ENCODE measurements at regions not wholly inside any gene's neighbourhood (a gene's known extent, or its start where the extent isn't known, plus 50 kb on each side); places are given as distances from the start of the nearest gene placed in this dataset.

DNA sequence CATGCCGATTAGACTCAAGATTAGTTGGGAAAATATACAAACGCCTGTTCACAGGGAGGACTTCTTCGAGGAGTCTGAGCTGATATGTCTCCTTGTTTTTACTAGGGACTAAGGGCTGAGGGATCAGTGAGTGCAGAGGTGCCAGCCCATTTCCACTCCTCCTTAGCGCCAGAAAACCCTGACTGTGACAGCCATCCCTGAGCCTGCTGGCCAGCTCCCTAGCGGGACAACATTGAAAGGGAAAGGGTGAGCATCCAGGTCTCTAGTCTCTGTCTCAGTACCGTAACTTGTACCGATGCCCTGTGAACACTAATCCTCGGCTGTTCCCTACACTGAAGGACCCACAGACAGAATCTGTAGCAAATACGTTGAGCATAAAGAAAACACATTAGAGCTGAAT is 243.4 kb downstream of the WNT5A start:
- no peak overlapping the region for H3K27ac Mint-ChIP-seq
- no peaks in the 10 kb centered on the region for H3K36me3 Mint-ChIP-seq

DNA sequence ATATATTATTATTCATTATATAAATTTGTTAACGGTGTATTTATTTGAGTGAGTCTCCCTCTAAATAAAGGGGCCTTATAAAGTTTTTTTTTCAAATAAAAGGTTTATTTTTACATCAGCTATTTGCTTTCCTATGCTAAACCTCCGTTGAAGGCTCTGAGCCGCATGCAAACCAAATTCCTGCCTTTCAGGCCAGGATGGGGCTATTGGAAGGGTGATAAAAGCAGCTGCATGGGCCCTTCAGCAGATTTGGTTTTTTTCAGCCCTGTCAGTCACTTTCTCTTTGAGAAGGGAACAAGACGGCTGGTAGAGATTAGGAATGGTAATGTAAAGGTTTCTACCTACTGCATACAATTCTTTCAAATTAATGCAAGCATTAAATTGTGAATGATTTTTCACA is 244.2 kb downstream of the WNT5A start:
- Histone ChIP-seq H3K4me3 (ENCODE audit: low read length) (no peak overlapping the region), H3K9me3 (ENCODE audit: low read length) (no peaks in the 10 kb centered on the region), H3K27me3 (ENCODE audit: insufficient read depth, low read length, poor library complexity, severe bottlenecking) (no peaks in the 10 kb centered on the region), H3K36me3 (ENCODE audit: insufficient read depth, low read length) (no peaks in the 10 kb centered on the region), H3K27ac (ENCODE audit: low read depth, low read length) (no peak overlapping the region), H3K4me1 (ENCODE audit: insufficient read depth, low read length) (no peaks in the 10 kb centered on the region)
- no peaks in the 10 kb centered on the region for H3K4me1 Mint-ChIP-seq
- ChIA-PET CTCF (no interaction called here), POLR2A (no interaction called here)
- no peak overlapping the region for H3K27ac Mint-ChIP-seq
- peaks cover 3 to 14% (median 6%) of the 10 kb centered on the region in 5 donors for H3K9me3 Mint-ChIP-seq
- H3K36me3 Mint-ChIP-seq: no peaks in the 10 kb centered on the region
- DNase-seq: no peak
- H3K27me3 Mint-ChIP-seq: peaks cover 0 to 2% of the 10 kb centered on the region in 2 donors
- H3K4me3 Mint-ChIP-seq: no peak overlapping the region

More for the DNA sequence above, 243.4 kb downstream of the WNT5A start:
- POLR2A ChIA-PET: no interaction called here
- peaks cover 0 to 3% of the 10 kb centered on the region in 2 donors for H3K27me3 Mint-ChIP-seq
- Histone ChIP-seq H3K27ac (ENCODE audit: low read depth, low read length) (no peak overlapping the region), H3K4me1 (ENCODE audit: insufficient read depth, low read length) (no peaks in the 10 kb centered on the region), H3K9me3 (ENCODE audit: low read length) (no peaks in the 10 kb centered on the region), H3K4me3 (ENCODE audit: low read length) (no peak overlapping the region), H3K27me3 (ENCODE audit: insufficient read depth, low read length, poor library complexity, severe bottlenecking) (no peaks in the 10 kb centered on the region), H3K36me3 (ENCODE audit: insufficient read depth, low read length) (no peaks in the 10 kb centered on the region)
- peaks cover 6 to 13% (median 7%) of the 10 kb centered on the region in 5 donors for H3K9me3 Mint-ChIP-seq
- H3K4me1 Mint-ChIP-seq: no peaks in the 10 kb centered on the region
- no peak for DNase-seq
- CTCF ChIA-PET: no interaction called here
- H3K4me3 Mint-ChIP-seq: no peak overlapping the region

DNA sequence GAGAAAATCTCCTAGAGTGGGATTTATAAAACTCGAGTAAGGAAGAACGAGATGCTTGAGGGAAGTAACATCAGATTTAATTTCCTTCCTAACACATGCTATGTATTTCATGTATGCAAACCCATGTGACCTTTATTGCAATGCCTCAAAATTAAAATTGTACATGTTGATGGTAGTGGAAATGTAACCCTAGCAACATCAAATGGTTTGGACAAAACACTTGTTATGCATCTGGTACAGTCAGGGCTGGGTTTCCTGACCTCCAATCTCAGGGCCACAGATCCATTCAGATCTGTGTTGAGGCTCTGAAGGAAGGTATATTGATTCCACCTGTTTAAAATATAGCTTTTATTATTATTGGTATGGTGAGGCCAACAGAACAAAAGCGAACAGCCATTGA is 246.0 kb downstream of the WNT5A start:
- Mint-ChIP-seq H3K9me3 (peaks cover 2 to 20% (median 7%) of the 10 kb centered on the region in 5 donors), H3K36me3 (no peaks in the 10 kb centered on the region), H3K4me3 (no peak overlapping the region), H3K4me1 (no peaks in the 10 kb centered on the region), H3K27ac (no peak overlapping the region), H3K27me3 (peaks cover 0 to 2% of the 10 kb centered on the region in 2 donors)
- CTCF ChIA-PET: no interaction called here
- Histone ChIP-seq H3K36me3 (ENCODE audit: insufficient read depth, low read length) (no peaks in the 10 kb centered on the region), H3K27me3 (ENCODE audit: insufficient read depth, low read length, poor library complexity, severe bottlenecking) (no peaks in the 10 kb centered on the region), H3K27ac (ENCODE audit: low read depth, low read length) (no peak overlapping the region), H3K4me3 (ENCODE audit: low read length) (no peak overlapping the region), H3K9me3 (ENCODE audit: low read length) (no peaks in the 10 kb centered on the region), H3K4me1 (ENCODE audit: insufficient read depth, low read length) (no peaks in the 10 kb centered on the region)
- POLR2A ChIA-PET: no interaction called here
- no peak for DNase-seq

DNA sequence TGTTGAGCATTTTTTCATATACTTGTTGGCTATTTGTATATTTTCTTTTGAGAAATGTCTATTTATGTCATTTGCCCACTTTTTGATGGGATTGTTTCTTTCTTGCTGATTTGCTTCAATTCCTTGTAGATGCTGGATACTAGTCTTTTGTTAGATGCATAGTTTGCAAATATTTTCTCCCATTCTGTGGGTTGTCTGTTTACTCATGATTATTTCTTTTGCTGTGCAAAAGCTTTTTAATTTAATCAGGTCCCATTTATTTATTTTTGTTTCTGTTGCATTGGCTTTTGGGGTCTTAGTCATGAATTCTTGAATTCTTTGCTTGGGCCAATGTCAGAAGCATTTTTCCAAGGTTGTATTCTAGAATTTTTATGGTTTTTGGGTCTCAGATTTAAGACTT is 251.7 kb downstream of the WNT5A start:
- ChIA-PET CTCF (no interaction called here), POLR2A (no interaction called here)
- DNase-seq: no peak
- no peaks in the 10 kb centered on the region for H3K4me1 ChIP-seq (ENCODE audit: insufficient read depth, low read length)
- Mint-ChIP-seq H3K27ac (no peak overlapping the region), H3K36me3 (no peaks in the 10 kb centered on the region), H3K4me3 (no peak overlapping the region), H3K9me3 (peaks cover 2 to 22% (median 10%) of the 10 kb centered on the region in 5 donors), H3K4me1 (no peaks in the 10 kb centered on the region), H3K27me3 (no peaks in the 10 kb centered on the region)
- H3K9me3 ChIP-seq (ENCODE audit: low read length): no peaks in the 10 kb centered on the region
- H3K4me3 ChIP-seq (ENCODE audit: low read length): no peak overlapping the region
- no peaks in the 10 kb centered on the region for H3K36me3 ChIP-seq (ENCODE audit: insufficient read depth, low read length)
- H3K27me3 ChIP-seq (ENCODE audit: insufficient read depth, low read length, poor library complexity, severe bottlenecking): no peaks in the 10 kb centered on the region
- no peak overlapping the region for H3K27ac ChIP-seq (ENCODE audit: low read depth, low read length)

DNA sequence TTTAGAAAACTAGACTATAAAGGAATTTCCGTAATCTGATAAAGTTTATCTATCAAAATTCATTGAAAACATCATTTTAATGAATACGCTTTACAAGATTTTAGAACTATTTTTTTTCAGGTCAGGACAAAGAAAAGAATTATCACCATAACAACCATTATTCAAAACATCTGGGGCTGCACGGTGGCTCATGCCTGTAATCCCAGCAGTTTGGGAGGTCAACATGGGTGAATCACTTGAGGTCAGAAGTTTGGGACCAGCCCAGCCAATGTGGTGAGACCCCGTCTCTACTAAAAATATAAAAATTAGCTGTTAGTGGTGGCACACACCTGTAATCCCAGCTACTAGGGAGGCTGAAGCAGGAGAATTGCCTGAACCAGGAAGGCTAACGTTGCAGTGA is 260.4 kb downstream of the WNT5A start:
- Mint-ChIP-seq H3K36me3 (no peaks in the 10 kb centered on the region), H3K4me3 (no peak overlapping the region)

DNA sequence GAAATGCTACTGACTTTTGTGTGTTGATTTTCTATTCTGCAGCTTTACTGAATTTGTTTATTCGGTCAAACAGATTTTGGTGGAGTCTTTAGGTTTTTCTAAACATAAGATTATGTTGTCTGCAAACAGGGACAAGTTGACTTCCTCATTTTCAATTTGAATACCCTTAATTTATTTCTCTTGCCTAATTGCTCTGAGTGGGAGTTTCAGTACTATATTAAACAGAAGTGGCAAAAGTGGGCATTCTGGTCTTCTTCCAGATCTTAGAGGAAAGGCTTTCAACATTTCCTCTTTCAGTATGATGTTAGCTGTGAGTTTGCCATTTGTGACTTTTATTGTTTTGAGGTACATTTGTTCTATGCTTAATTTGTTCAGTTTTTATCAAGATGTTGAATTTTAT is 268.5 kb downstream of the WNT5A start:
- no peaks in the 10 kb centered on the region for H3K36me3 ChIP-seq (ENCODE audit: insufficient read depth, low read length)
- Mint-ChIP-seq H3K4me3 (no peak overlapping the region), H3K9me3 (peaks cover 4 to 35% (median 12%) of the 10 kb centered on the region in 5 donors), H3K27me3 (no peaks in the 10 kb centered on the region), H3K27ac (no peak overlapping the region), H3K36me3 (no peaks in the 10 kb centered on the region), H3K4me1 (no peaks in the 10 kb centered on the region)
- ChIA-PET CTCF (no interaction called here), POLR2A (no interaction called here)
- H3K27ac ChIP-seq (ENCODE audit: low read depth, low read length): no peak overlapping the region
- no peak for DNase-seq
- H3K4me3 ChIP-seq (ENCODE audit: low read length): no peak overlapping the region
- no peaks in the 10 kb centered on the region for H3K27me3 ChIP-seq (ENCODE audit: insufficient read depth, low read length, poor library complexity, severe bottlenecking)
- no peaks in the 10 kb centered on the region for H3K9me3 ChIP-seq (ENCODE audit: low read length)
- H3K4me1 ChIP-seq (ENCODE audit: insufficient read depth, low read length): no peaks in the 10 kb centered on the region

More for the DNA sequence above, 260.4 kb downstream of the WNT5A start:
- CTCF ChIA-PET: no interaction called here
- no peak overlapping the region for H3K4me3 ChIP-seq (ENCODE audit: low read length)
- POLR2A ChIA-PET: no interaction called here
- no peaks in the 10 kb centered on the region for H3K9me3 ChIP-seq (ENCODE audit: low read length)
- H3K27ac ChIP-seq (ENCODE audit: low read depth, low read length): no peak overlapping the region
- no peaks in the 10 kb centered on the region for H3K4me1 Mint-ChIP-seq
- H3K27ac Mint-ChIP-seq: no peak overlapping the region
- peaks cover 4 to 12% (median 6%) of the 10 kb centered on the region in 5 donors for H3K9me3 Mint-ChIP-seq
- H3K27me3 Mint-ChIP-seq: no peaks in the 10 kb centered on the region
- H3K27me3 ChIP-seq (ENCODE audit: insufficient read depth, low read length, poor library complexity, severe bottlenecking): no peaks in the 10 kb centered on the region
- no peaks in the 10 kb centered on the region for H3K36me3 ChIP-seq (ENCODE audit: insufficient read depth, low read length)
- no peaks in the 10 kb centered on the region for H3K4me1 ChIP-seq (ENCODE audit: insufficient read depth, low read length)
- DNase-seq: no peak

DNA sequence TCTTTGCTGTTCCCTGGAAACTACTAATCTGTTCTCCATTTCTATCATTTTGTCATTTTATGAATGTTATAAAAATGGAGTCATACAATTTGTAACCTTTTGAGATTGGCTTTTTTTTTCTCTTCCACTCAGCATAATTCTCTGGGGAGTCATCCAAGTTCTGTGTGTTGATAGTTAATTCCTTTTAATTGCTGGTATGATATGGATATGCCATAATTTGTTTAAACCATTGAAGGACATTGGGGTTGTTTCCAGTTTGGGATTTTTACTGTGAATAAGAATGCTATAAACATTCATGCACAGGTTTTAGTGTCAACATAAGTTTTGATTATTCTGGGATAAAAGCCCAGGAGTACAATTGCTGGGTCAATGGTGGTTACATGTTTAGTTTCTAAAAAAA is 279.4 kb downstream of the WNT5A start:
- Mint-ChIP-seq H3K9me3 (peaks cover 0 to 13% (median 3%) of the 10 kb centered on the region in 5 donors), H3K4me3 (no peak overlapping the region), H3K27me3 (no peaks in the 10 kb centered on the region), H3K4me1 (no peaks in the 10 kb centered on the region), H3K36me3 (no peaks in the 10 kb centered on the region), H3K27ac (no peak overlapping the region)
- ChIA-PET POLR2A (no interaction called here), CTCF (no interaction called here)
- no peak for DNase-seq
- Histone ChIP-seq H3K4me1 (ENCODE audit: insufficient read depth, low read length) (no peaks in the 10 kb centered on the region), H3K36me3 (ENCODE audit: insufficient read depth, low read length) (no peaks in the 10 kb centered on the region), H3K4me3 (ENCODE audit: low read length) (no peak overlapping the region), H3K9me3 (ENCODE audit: low read length) (no peaks in the 10 kb centered on the region), H3K27ac (ENCODE audit: low read depth, low read length) (no peak overlapping the region), H3K27me3 (ENCODE audit: insufficient read depth, low read length, poor library complexity, severe bottlenecking) (no peaks in the 10 kb centered on the region)

DNA sequence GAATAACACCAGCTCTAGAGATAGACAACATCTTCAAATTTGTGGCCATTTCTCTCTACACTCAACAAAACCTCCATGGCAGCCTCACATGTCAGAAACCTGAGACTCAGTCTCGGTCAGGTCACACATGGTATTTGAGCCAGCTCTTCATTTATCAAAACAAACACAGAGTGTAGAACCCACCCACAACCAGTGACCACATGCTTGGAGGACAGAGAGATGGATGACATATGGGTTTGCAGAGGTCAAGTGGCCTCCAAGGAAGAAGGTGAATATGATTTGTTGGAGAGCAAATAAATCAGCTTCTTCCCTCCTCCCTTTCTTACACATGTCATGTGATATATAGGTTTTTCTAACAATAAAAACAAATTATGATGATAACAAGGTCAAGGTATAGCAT is 278.1 kb upstream of the LRTM1 start:
- Histone ChIP-seq H3K4me3 (ENCODE audit: low read length) (no peak overlapping the region), H3K36me3 (ENCODE audit: insufficient read depth, low read length) (no peaks in the 10 kb centered on the region), H3K9me3 (ENCODE audit: low read length) (no peaks in the 10 kb centered on the region), H3K27me3 (ENCODE audit: insufficient read depth, low read length, poor library complexity, severe bottlenecking) (no peaks in the 10 kb centered on the region), H3K27ac (ENCODE audit: low read depth, low read length) (no peak overlapping the region), H3K4me1 (ENCODE audit: insufficient read depth, low read length) (no peaks in the 10 kb centered on the region)
- Mint-ChIP-seq H3K36me3 (no peaks in the 10 kb centered on the region), H3K27me3 (no peaks in the 10 kb centered on the region), H3K9me3 (peaks cover 2 to 9% (median 3%) of the 10 kb centered on the region in 5 donors), H3K27ac (no peak overlapping the region), H3K4me3 (no peak overlapping the region), H3K4me1 (no peaks in the 10 kb centered on the region)
- no peak for DNase-seq
- ChIA-PET POLR2A (no interaction called here), CTCF (no interaction called here)

DNA sequence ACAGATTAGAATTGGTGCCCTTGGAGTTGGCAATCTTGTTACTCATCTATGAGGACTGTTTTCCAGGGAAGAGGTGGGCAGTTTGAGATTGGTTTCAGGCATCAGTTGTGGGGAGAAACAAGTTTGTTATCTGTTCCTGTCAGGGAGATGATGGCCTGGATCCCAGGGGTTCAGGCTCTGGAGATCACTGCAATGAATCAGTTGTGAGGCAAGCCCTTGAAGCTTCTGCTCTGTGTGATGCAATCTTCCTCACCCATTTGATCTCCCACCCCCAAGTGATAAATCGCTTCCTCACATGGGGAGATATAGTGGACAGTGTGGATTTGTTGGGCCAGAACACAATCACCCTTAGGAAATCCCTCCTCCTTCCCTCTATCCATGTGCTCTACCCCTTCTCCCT is 276.6 kb upstream of the LRTM1 start:
- no peak for DNase-seq
- CTCF ChIA-PET: no interaction called here
- no peaks in the 10 kb centered on the region for H3K36me3 ChIP-seq (ENCODE audit: insufficient read depth, low read length)

More for the DNA sequence above, 276.6 kb upstream of the LRTM1 start:
- H3K4me3 ChIP-seq (ENCODE audit: low read length): no peak overlapping the region
- Mint-ChIP-seq H3K9me3 (peaks cover 2 to 9% (median 3%) of the 10 kb centered on the region in 5 donors), H3K36me3 (no peaks in the 10 kb centered on the region), H3K27me3 (no peaks in the 10 kb centered on the region), H3K4me1 (no peaks in the 10 kb centered on the region), H3K27ac (no peak overlapping the region), H3K4me3 (no peak overlapping the region)
- POLR2A ChIA-PET: no interaction called here
- no peaks in the 10 kb centered on the region for H3K4me1 ChIP-seq (ENCODE audit: insufficient read depth, low read length)
- H3K27ac ChIP-seq (ENCODE audit: low read depth, low read length): no peak overlapping the region
- H3K27me3 ChIP-seq (ENCODE audit: insufficient read depth, low read length, poor library complexity, severe bottlenecking): no peaks in the 10 kb centered on the region
- no peaks in the 10 kb centered on the region for H3K9me3 ChIP-seq (ENCODE audit: low read length)

Data from CD8-positive, alpha-beta memory T cell (primary cell).